Suprapubic skin (tissue), 4 donors: ENCODE measurements at regions not wholly inside any gene's neighbourhood (a gene's known extent, or its start where the extent isn't known, plus 50 kb on each side); places are given as distances from the start of the nearest gene placed in this dataset.

ENCODE experiments used
- CTCF ChIP-seq, 2 donors: fragments of 200-600 bp in 1 of 2; fragments of 450-650 bp in 1 of 2; sonication (generic) in 1 of 2; IDR thresholded peaks; one replicate each; pipeline ENCODE4 v1.5.1; 2016 to 2019; ENCODE audit warnings: antibody characterized with exemption in 2 of 2, mild to moderate bottlenecking in 1 of 2, moderate library complexity in 1 of 2
- POLR2A ChIP-seq, 2 donors: fragments of 450-650 bp; IDR thresholded peaks; one replicate each; pipeline ENCODE4 v1.6.1; 2017; ENCODE audit warnings: antibody characterized with exemption in 2 of 2, mild to moderate bottlenecking in 2 of 2, moderate library complexity in 2 of 2
- POLR2AphosphoS5 ChIP-seq, 3 donors: sonication (generic); formaldehyde crosslinking; IDR thresholded peaks; one replicate each; pipeline ENCODE4 v1.6.1; 2017; ENCODE audit warnings: antibody characterized with exemption in 3 of 3

DNA sequence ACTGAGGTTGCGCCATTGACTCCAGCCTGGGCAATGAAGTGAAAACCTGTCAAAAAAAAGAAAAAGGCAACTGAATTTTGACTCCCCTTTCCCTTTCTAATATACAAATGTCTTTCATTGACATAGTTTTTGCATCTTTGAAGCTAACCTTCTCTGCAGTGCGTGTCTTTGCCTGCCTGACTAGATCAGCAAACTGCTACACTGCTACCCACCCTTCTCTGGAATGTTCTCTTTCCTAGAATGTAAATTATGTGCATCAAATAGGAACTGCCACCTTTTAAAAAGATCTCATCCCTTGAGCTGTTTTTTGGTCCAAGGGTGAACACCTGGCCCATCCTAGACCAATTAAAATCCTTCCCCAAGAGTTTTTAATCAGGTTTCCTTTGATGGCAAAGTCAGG, 127.6 kb downstream of the SLC28A3 start:
- TF ChIP-seq POLR2A (IDR thresholded peaks at IDR 0.05), result no peak
- no peak for TF ChIP-seq CTCF (IDR thresholded peaks at IDR 0.05)
- TF ChIP-seq POLR2AphosphoS5 (IDR thresholded peaks at IDR 0.05), result no peak
